IMR-90 (cell line): ENCODE measurements at regions not wholly inside any gene's neighbourhood (a gene's known extent, or its start where the extent isn't known, plus 50 kb on each side); places are given as distances from the start of the nearest gene placed in this dataset.

Experiments used
- ATAC-seq: fragments of 200-7000 bp; cut with Tn5 transposase; 2 replicates; pipeline ENCODE4 v1.9.1; 2020; ENCODE audit warnings: low read depth, mild to moderate bottlenecking, moderate library complexity
- BruUV-seq: library from RNA; stranded (reverse); fragments of 400-500 nt; replicated peaks from 2 replicates; lab custom pipeline; 2021; lab: Mats Ljungman, UMichigan
- CTCF ChIA-PET: fragments of 300-600 bp; formaldehyde crosslinking; extraction: SDS; loops from one replicate; lab custom pipeline; 2021; ENCODE audit warnings: antibody characterized with exemption; lab: Yijun Ruan, JAX
- POLR2A ChIA-PET: fragments of 300-600 bp; sonication (Branson Sonifier 250); formaldehyde crosslinking; loops from one replicate; lab custom pipeline; 2022; ENCODE audit warnings: antibody characterized with exemption; ENCODE audit not compliant: unreplicated experiment; lab: Charles Lee
- DNase-seq: peaks from one replicate; pipeline ENCODE4 v3.0.0; 2013
- H2AFZ ChIP-seq: replicated peaks from 2 replicates; pipeline ENCODE3; 2013; ENCODE audit warnings: low read length, mild to moderate bottlenecking; ENCODE audit not compliant: poor library complexity
- H2AK5ac ChIP-seq: 2 replicates; pipeline ENCODE4 v1.6.1; 2013; ENCODE audit warnings: low read depth, low read length, inconsistent platforms
- H2AK9ac ChIP-seq: replicated peaks from 2 replicates; pipeline ENCODE3; 2013; ENCODE audit warnings: mild to moderate bottlenecking, low read depth, low read length, moderate library complexity; ENCODE audit not compliant: poor library complexity
- H2BK120ac ChIP-seq: 2 replicates; pipeline ENCODE4 v1.6.1; 2013; ENCODE audit warnings: low read depth, low read length, inconsistent platforms
- H2BK15ac ChIP-seq: 3 replicates; pipeline ENCODE4 v1.6.1; 2013; ENCODE audit warnings: low read depth, low read length, inconsistent platforms
- H2BK20ac ChIP-seq: 2 replicates; pipeline ENCODE4 v1.6.1; 2013; ENCODE audit warnings: low read depth, mild to moderate bottlenecking, inconsistent platforms, low read length, moderate library complexity
- H2BK5ac ChIP-seq: 2 replicates; pipeline ENCODE4 v1.6.1; 2013; ENCODE audit warnings: mild to moderate bottlenecking, low read depth, low read length, inconsistent platforms; ENCODE audit not compliant: poor library complexity, severe bottlenecking
- H3K14ac ChIP-seq: replicated peaks from 2 replicates; pipeline ENCODE4 v1.6.1; 2013; ENCODE audit warnings: low read depth, low read length, inconsistent platforms
- H3K18ac ChIP-seq: 2 replicates; pipeline ENCODE4 v1.6.1; 2013; ENCODE audit warnings: low read depth, low read length, control low read depth
- H3K23ac ChIP-seq: 2 replicates; pipeline ENCODE4 v1.6.1; 2013; ENCODE audit warnings: low read depth, low read length, inconsistent platforms
- H3K27ac ChIP-seq: 2 replicates; pipeline ENCODE4 v1.5.1; 2013; ENCODE audit warnings: mild to moderate bottlenecking, control low read depth, low read length; ENCODE audit not compliant: insufficient read depth
- H3K27me3 ChIP-seq: 2 replicates; pipeline ENCODE4 v1.6.1; 2013; ENCODE audit warnings: low read length; ENCODE audit not compliant: control insufficient read depth, insufficient read depth
- H3K36me3 ChIP-seq: 2 replicates; pipeline ENCODE4 v1.6.1; 2013; ENCODE audit warnings: low read length, mixed read lengths; ENCODE audit not compliant: control insufficient read depth, insufficient read depth
- H3K4ac ChIP-seq: 2 replicates; pipeline ENCODE4 v1.6.1; 2013; ENCODE audit warnings: low read depth, low read length, inconsistent platforms
- H3K4me1 ChIP-seq: 2 replicates; pipeline ENCODE4 v1.6.1; 2013; ENCODE audit warnings: low read length, mixed read lengths; ENCODE audit not compliant: control insufficient read depth, insufficient read depth
- H3K4me2 ChIP-seq: 2 replicates; pipeline ENCODE4 v1.6.1; 2013; ENCODE audit warnings: low read depth, mild to moderate bottlenecking, control low read depth, low read length, moderate library complexity
- H3K4me3 ChIP-seq: 2 replicates; pipeline ENCODE4 v1.5.1; 2013; ENCODE audit warnings: low read depth, mild to moderate bottlenecking, control low read depth, low read length, moderate library complexity; ENCODE audit not compliant: insufficient read depth
- H3K56ac ChIP-seq: 2 replicates; pipeline ENCODE4 v1.6.1; 2013; ENCODE audit warnings: low read length, inconsistent platforms; ENCODE audit not compliant: insufficient read depth; ENCODE audit errors: extremely low read depth
- H3K79me1 ChIP-seq, 2 experiments: 2 replicates each; pipeline ENCODE4 v1.6.1; 2013; ENCODE audit warnings: low read length in 2 of 2, inconsistent platforms in 1 of 2, low read depth in 1 of 2
- H3K9ac ChIP-seq: 2 replicates; pipeline ENCODE4 v1.6.1; 2013; ENCODE audit warnings: low read depth, low read length, control low read depth
- H3K9me1 ChIP-seq: 2 replicates; pipeline ENCODE4 v1.6.1; 2013; ENCODE audit warnings: low read length, inconsistent platforms; ENCODE audit not compliant: insufficient read depth
- H3K9me3 ChIP-seq: 2 replicates; pipeline ENCODE4 v1.6.1; 2013; ENCODE audit warnings: low read length; ENCODE audit not compliant: control insufficient read depth, insufficient read depth
- H4K20me1 ChIP-seq: 2 replicates; pipeline ENCODE4 v1.6.1; 2013; ENCODE audit warnings: low read length, inconsistent platforms; ENCODE audit not compliant: insufficient read depth
- H4K5ac ChIP-seq: 2 replicates; pipeline ENCODE4 v1.6.1; 2013; ENCODE audit warnings: mild to moderate bottlenecking, low read depth, low read length, control low read depth
- H4K8ac ChIP-seq, 2 experiments: 2 replicates each; pipeline ENCODE4 v1.6.1; 2013; ENCODE audit warnings: low read depth in 2 of 2, low read length in 2 of 2, control low read depth in 1 of 2, inconsistent platforms in 1 of 2
- H4K91ac ChIP-seq: 2 replicates; pipeline ENCODE4 v1.6.1; 2013; ENCODE audit warnings: low read depth, low read length, inconsistent platforms; ENCODE audit not compliant: insufficient read depth
- MAFK ChIP-seq: IDR thresholded peaks from 2 replicates; pipeline ENCODE4 v1.6.1; 2012; ENCODE audit warnings: low read depth, low read length, improper control_type of control experiment
- MXI1 ChIP-seq: IDR thresholded peaks from 2 replicates; pipeline ENCODE4 v1.6.1; 2012; ENCODE audit warnings: low read depth, mild to moderate bottlenecking, low read length, moderate library complexity, borderline replicate concordance
- POLR2A ChIP-seq: IDR thresholded peaks from 2 replicates; pipeline ENCODE4 v1.6.1; 2012; ENCODE audit warnings: mild to moderate bottlenecking, low read depth, low read length
- WGBS, 2 experiments: methylation state at CpG; one replicate each; pipeline versions ENCODE4 v1.1.5 to v1.1.7; 2013; ENCODE audit warnings: missing lambda C conversion rate in 2 of 2; ENCODE audit not compliant: insufficient read length in 1 of 2; ENCODE audit errors: extremely low coverage in 2 of 2; 5-methylcytosine and 5-hydroxymethylcytosine counted together
- dilution Hi-C: fragments of 300-500 bp; cut with HindIII; formaldehyde crosslinking; loops from one replicate; pipeline ENCODE4 v1.14.3; 2018; ENCODE audit warnings: low sequenced_read_pairs; ENCODE audit not compliant: unreplicated experiment
- in situ Hi-C: fragments of 300-500 bp; cut with MboI; formaldehyde crosslinking; loops from 3 replicates; pipeline ENCODE4 v1.14.3; 2019; ENCODE audit warnings: low sequenced_read_pairs, inconsistent platforms, mixed read lengths
- intact Hi-C: fragments of 100-400 bp; cut with micrococcal nuclease; formaldehyde crosslinking; loops from 2 replicates; pipeline ENCODE4 v1.10.0; 2022
- TF ChIP-seq, protein P1 (sequence below): fragments of 150-350 bp; IDR thresholded peaks from 2 replicates; pipeline ENCODE4 v1.6.1; 2017; ENCODE audit warnings: mild to moderate bottlenecking, antibody characterized with exemption, low read length, low read depth
- TF ChIP-seq, protein P2 (sequence below): fragments of 150-350 bp; IDR thresholded peaks from 2 replicates; pipeline ENCODE4 v1.6.1; 2016; ENCODE audit warnings: low read depth, mild to moderate bottlenecking, low read length, moderate library complexity, borderline replicate concordance

DNA sequence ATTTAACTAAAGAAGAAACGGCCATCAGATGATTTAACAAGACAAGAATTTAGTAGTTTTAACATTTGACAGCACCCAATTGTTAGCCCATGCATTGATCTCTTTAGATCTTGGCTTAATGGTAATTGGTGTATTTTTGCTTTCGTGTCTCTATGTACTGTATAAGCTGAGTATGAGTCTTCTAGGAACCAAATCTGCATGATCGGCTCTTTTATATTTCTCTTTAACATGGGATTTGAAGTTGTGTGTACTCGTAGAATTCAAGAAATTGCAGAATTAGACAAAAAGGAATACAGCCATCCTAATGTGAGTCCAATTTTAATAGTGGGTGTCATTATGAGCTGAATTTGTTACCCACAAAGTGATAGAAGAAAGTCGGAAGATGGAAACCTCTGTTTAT, 438.9 kb upstream of the WWC1 start:
- Histone ChIP-seq H2BK20ac (no peak overlapping the region), H3K9ac (no peak overlapping the region), H3K36me3 (no peaks in the 10 kb centered on the region), H2AK5ac (no peak overlapping the region), H4K91ac (no peak overlapping the region), H2BK120ac (no peak overlapping the region), H4K8ac (no peak overlapping the region), H2BK5ac (no peak overlapping the region), H4K5ac (no peak overlapping the region), H3K4me1 (no peaks in the 10 kb centered on the region), H3K9me3 (no peaks in the 10 kb centered on the region), H4K20me1 (no peaks in the 10 kb centered on the region), H2BK15ac (no peak overlapping the region), H3K9me1 (no peaks in the 10 kb centered on the region), H3K23ac (no peak overlapping the region), H3K18ac (no peak overlapping the region), H3K4ac (no peak overlapping the region), H3K14ac (no peak overlapping the region), H3K27ac (no peak overlapping the region), H3K4me2 (no peak overlapping the region), H2AK9ac (no peak overlapping the region), H3K27me3 (no peaks in the 10 kb centered on the region), H2AFZ (no peak overlapping the region), H3K79me1 (no peaks in the 10 kb centered on the region), H3K4me3 (no peak overlapping the region), H3K56ac (no peak overlapping the region)
- DNase-seq (no peak), ATAC-seq (no peak)
- in situ Hi-C loops: no loop called here
- no TSS peak for BruUV-seq
- TF ChIP-seq, protein P1, sequence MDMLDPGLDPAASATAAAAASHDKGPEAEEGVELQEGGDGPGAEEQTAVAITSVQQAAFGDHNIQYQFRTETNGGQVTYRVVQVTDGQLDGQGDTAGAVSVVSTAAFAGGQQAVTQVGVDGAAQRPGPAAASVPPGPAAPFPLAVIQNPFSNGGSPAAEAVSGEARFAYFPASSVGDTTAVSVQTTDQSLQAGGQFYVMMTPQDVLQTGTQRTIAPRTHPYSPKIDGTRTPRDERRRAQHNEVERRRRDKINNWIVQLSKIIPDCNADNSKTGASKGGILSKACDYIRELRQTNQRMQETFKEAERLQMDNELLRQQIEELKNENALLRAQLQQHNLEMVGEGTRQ: no peak
- TF ChIP-seq POLR2A: no peak
- TF ChIP-seq MXI1: no peak
- peak; percentile 74 for TF ChIP-seq MAFK
- TF ChIP-seq, protein P2, sequence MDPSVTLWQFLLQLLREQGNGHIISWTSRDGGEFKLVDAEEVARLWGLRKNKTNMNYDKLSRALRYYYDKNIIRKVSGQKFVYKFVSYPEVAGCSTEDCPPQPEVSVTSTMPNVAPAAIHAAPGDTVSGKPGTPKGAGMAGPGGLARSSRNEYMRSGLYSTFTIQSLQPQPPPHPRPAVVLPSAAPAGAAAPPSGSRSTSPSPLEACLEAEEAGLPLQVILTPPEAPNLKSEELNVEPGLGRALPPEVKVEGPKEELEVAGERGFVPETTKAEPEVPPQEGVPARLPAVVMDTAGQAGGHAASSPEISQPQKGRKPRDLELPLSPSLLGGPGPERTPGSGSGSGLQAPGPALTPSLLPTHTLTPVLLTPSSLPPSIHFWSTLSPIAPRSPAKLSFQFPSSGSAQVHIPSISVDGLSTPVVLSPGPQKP: no peak
- intact Hi-C loops: no loop called here
- POLR2A ChIA-PET: no interaction called here
- dilution Hi-C loops: no loop called here
- CTCF ChIA-PET: no interaction called here
- WGBS, 2 experiments: 92% methylated on average over 2 of the region's 5 CpGs; no CpG with 5 or more reads in 1 of the 2 experiments
